SKM-1 (cell line): ENCODE measurements at regions not wholly inside any gene's neighbourhood (a gene's known extent, or its start where the extent isn't known, plus 50 kb on each side); places are given as distances from the start of the nearest gene placed in this dataset.

Experiments
- DNase-seq: peaks from one replicate; lab custom pipeline; 2025; ENCODE audit not compliant: unreplicated experiment; lab: John Stamatoyannopoulos, UW

DNA sequence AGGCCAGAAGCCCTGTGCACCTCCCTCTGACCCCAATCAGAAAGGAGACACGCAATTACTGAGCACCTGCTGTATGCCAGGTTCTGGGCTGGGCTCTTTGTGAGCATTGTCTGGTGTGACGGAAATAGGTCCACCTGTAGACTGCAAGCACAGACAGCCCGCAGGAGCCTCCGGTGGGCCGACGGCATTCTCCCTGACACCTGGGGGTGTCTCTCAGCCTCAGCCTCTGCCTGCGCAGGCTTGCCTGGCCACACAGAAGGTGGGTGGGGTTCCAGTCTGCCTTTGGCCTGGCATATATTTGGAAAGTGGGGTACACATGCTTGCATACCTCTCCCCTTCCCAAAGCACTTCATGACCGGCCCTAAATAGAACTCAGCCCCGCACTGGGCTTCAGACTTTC, 129.3 kb downstream of the BUD13 start:
- DNase-seq = no peak

DNA sequence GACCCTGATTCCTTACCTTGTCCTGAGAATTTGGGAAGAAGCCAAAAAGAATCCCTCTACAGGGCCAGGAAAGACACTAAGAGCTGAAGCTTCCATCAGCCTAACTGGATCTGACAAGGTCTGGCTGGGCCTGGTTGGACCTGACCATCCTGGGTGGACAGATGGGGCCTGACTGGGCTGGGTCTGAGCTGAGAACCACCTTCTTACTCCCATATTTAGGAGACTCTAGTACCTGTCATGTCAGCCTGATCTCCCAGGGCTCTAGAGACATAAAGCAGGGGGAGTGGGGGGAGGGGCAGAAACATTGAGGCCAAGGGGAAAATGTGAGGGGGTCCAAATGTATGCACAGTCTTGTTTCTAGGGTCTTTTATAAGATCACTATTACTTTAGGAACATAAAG, 129.9 kb downstream of the BUD13 start:
- DNase-seq = no peak

DNA sequence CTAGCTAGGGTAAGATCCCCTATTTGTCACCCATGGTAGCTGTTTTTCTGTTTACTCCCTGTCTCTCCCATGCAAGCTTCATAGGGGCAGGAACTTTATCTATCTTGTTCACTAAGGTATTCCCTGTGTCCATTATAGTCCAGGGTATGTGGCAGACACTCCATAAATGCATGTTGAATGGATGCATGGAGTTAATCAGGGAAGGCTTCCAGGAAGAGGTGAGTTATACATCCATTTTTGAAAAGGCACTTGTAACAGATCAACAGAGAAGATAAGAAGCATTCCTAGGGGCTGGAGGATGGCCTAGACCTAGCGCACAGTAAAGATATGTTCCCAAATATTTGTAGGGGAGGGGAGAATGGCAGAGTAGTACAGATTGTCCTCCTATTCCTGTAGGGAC, 130.3 kb downstream of the BUD13 start:
- no peak for DNase-seq

DNA sequence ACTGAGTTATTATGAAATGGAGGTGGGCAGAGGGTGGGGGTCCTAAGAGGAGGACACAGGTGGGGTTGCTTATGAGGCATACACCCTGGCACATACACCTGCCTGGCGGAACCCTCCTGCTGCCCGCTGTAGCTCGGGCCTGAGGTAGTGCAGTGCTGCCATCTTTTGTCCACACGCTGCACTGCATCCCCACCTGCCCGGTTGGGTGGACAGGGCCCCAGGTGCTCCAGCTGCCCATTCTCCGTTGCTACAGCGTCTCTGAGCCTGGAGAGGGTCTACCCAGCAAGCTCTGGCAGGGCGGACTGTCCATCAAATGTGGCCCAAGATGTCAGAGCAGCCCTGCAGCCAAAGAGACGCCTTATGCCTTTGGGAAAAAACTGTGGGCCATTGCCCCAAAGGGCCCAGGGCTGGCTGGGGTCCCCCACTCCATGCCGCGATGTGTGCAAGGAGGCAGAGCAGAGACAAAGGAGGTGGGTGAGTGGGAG, 131.2 kb downstream of the BUD13 start:
- no peak for DNase-seq

DNA sequence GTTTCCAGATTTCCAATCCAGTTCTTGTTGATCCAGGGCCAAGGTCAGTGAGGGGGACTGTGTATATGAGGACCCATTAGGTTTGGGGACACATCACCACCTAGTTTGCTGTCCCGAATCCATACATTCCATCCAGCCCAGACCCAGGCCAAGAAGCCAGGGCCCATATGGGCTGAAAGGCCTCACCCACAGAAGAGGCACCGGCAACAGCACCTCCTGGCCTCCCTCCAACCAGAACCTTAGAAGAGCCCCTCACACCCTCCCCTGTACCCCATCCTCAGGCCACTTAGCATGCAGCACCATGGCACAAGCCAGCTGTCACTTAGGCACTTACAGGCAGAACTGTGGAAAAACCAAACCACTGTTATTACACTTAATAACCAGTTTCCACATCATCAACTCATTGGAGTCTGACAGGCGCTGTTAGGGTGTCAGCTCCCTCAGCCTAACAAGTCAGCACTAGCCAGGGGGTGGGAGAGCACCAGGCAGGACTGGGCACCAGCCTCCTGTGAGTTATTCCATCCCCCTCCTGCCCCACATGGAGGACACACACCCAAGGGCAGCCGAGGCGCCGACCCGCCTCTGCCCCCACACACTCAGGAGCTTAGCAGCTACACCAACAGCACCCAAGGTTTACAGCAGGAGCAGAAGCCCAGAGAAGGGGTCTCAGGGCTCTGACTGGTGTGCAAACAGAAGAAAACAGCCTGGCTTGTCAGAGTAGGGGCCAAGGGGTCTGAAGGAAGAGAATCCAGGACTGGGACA, 132.0 kb downstream of the BUD13 start:
- DNase-seq = no peak

DNA sequence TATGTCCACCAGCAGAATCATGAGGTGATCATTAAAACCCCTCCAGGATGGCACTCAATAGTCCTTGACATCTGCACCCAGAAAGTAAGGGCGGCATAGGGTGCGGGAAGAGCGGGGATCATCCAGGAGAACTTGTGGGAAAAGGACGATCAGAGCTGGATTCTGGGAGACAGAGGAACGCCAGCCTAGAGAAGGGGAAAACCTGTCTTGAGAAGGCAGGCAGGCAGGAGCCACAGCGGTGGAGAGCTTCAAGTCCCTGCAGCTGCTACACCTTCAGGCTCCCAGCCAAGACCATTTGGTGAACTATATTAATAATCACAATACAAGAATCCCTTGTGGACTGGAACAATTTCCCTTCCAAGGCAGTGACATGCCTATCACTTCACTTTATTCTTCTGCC, 134.3 kb downstream of the BUD13 start:
- DNase-seq = no peak

DNA sequence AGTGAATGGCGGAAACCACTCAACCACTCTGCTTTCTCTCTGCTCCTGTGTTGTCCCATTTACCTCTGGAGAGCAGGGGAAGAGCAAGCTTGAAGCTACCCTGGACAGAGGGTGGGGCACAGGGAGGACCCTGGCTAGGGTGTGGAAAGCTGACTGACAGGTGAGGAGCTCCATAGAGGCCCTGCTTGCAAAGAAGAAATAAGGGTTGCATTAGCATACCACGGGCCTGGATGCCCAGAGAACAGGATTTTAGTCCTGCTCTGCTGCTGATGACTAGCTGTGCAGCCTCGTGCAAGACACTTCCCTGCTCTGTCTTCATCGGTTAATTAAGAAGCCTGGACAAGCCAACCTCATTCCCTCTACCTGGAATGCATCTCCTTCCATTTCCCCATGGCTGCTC, 135.0 kb downstream of the BUD13 start:
- DNase-seq = no peak

DNA sequence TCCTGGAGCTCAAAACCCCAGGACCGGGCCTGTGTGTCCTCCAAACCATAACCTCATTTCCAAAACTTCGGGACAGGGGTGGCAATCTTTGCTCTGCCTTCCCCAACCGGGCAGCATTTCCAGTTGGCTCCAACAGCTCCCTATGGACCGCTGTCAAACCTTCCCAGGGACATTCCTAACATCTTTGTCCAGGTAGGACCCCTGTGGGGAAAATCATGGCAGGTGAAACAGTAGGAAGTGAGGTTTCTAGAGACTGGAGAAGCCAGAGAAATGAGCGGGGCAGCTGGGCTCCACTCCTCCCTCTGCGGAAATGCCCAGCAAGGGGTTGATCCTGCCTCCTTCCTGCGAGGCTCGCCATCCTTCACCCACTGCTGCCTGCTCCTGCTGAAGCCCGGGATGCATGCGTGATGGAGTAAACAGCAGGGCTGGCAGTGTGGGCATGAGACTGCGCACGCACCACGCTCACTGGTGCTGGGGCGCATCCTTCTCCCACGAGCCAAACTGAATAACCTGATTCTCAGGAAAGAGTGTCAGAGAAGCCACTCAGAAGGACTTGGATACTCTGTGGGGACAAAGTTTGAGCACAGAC, 136.4 kb downstream of the BUD13 start:
- no peak for DNase-seq

DNA sequence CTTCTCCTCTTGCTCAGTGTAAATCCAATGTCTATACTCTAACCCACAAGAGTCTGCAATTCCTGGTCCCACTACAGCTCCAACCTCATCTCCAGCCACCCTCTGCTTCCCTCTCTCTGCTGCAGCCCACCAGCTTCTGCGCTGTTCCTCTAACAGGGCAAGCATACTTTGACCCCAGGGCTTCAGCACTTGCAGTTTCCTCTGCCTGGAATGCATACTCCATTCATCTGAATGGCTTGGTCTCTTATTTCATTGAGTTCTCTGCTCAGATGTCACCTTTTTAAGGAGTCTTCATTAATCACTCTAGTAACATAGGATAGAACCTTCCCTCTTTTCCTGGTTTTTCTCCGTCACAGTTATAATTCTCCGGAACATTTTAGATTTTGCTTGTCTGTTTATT, 141.6 kb downstream of the BUD13 start:
- DNase-seq = no peak

DNA sequence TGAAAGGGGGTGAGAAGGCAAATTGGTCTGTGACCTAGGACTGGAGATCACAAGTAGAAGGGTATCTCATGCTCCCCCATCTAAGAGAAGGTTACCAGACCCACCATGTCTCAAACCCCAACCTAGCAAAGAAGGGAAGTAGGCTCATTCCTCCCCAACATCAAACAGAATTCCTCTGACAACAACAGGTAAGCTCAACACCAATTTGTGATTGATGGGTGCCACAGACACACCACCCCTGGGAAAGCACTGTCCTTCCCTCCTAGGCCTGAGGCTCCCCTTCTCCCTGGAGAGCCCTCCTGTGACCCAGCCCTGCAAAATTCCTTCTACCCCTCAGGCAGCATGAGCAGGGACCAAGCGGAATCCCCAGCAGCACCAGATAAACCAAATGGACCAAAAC, 154.3 kb downstream of the BUD13 start:
- no peak for DNase-seq

DNA sequence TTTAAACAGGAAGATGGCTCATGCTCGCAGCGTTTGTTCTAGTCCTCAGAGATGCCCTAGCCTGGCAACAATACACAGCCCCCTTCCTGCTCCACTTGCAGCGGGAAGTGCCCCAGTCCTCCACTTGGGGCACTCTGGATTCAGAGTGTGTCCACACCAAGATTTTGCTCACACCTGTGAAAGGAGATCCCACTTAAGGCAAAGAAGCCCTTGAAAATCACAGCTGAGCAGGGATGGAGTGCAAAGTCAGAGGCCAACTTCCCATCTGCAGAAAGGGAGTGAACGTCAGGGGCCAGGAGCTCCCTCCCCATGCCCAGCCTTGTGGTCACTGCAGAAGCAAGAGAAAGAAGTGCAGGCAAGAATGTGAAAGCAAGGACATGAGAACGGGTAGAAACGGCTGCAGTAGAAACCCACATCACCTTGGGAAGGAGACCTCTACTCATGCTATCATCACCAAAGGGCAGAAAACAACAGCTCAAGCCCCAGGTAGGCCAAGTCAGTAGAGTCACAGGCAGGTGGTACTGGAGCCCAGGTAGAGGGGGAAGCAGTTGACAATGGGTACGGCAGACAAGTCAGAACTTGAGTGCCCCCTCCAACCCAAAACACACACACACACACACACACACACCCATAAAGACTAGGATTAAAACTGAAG, 157.4 kb downstream of the BUD13 start:
- DNase-seq = no peak

DNA sequence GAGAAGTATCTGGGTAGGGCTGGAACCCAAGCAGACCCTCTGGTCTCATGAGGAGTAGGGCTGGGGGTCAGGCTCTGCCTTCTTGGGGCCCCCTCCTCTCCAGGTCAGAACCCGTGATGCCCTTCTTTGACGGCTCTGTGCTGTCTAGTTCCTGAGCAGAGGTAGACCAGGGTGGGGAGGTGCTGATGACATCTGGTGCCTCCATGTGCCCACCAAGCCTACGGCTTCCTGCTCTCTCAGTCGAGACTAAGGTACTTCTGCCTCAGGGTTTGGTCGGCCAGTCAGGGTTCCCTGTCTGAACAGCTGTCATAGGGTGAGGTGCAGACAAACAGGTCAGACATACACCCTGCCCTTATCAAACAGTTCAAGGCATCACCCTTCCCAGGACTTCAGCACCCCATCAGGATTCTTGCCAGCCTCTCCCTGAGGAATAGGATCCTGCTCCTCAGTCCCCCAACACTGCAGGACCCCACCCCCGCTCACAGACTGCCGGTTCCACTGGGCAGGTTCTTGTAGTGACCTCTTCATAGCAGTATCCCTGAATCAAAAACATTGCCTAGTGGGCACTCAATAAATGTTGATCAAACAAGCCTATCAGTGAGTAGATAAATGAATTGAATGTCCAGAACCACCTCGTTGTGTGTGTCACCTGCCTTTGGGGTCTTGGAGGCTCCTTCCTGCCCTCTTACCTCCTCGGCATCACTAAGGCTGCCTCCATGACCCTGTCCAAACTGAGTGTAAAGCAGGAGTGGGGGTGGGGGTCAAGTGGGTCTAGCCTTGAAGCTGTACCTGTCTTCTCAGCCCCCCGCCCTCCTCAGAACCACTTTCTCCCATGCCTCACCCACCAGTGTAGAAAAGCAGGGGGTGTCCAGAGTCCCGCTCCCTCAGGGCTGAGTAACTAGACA, 158.2 kb downstream of the BUD13 start:
- no peak for DNase-seq

DNA sequence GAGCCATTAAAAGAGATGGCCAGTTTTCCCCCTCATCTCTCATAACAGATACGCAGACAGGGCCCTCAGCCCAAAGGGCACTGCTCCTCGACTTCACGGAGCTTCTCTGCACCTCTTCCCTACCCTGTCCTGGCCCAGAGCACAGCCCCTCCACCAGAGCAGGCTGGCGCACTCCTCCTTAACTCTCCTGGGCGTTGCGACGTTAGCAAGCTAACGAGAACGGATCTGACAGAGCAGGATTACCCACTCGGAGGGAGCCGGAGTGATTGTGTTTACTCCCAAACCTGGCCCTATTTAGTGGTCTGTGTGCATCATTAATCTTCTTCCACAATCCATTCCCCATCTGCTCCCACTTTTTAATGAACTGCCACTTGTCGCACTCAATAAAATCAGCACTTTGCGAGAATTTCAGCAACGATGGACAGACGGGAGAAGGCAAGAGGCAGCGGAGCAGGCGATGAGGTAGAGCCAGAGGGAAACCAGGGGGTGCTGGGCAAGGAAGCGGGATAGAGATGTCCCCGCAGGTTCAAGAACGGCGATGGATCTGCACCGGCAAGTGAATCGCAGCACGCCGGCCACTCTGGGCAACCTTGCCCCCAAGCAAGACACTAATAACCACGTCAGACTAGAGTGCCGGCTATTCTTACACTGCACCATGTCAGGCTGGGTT, 159.4 kb downstream of the BUD13 start:
- DNase-seq = no peak

DNA sequence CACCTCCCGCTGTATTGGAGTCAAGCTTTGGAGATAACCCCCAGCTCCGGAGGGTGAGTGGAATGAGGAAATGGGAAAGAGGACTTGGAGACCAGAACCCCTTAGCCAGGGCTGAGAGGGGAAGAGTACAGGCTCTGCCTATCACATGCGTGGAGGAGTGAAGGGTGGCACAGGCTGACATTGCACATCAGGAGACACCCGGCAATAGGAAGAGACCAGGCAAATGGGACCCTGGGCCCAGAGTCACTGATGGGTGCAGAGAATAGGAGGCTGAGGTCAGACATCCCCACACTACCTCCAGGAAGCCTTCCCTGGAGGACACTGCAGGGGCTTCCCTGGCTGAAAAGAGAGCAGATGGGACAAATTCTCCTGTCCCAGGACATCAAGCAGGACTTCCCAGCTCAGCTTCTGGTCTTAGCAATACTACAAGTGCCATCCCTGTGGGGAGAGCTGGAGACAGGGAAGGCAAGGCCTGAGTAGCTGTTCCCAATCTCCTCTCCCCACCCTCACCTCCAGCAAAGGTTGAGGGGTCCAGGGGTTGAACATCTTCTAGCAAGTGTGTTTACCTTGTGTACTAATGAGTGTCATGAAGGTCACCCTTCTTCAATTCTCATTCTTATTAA, 160.7 kb downstream of the BUD13 start:
- no peak for DNase-seq

DNA sequence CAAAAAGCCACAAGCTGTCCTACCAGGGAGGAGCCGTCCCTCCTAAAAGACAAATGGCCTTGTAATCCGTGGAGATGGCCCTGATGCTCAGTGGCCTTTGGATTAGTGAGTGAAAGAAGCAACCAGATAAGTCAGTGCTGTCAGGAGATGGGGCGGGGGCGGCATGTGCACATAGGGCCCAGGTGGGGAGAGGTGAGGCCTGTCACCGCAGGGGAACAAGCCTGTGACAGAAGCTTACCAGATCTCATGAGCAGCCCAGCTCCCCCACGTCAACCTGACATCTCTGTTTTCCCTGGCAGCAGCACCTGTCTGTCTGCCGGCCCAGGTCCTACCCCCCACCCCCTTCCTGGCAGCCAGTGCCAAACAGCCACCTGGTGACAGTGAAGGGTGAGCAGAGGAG, 162.6 kb downstream of the BUD13 start:
- DNase-seq = no peak

DNA sequence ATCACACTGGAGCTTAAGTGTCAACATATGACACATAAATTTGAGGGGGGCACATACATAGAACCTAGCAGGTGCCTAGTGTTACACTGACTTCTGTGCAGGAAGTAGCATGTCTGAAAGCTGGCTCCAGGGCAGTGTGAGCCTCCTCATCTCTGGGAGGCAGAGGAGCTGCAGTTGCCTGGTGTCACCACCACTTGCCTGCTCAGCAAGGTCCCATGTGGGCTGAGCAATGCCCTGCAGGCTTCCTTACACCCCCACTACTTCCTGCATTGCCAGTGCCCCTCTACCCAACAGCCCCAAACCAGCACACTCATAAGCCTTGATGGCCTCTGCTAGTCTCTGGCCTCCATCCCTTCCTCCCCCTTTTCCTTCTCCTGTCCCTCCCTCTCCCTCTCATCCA, 165.8 kb downstream of the BUD13 start:
- DNase-seq = no peak

DNA sequence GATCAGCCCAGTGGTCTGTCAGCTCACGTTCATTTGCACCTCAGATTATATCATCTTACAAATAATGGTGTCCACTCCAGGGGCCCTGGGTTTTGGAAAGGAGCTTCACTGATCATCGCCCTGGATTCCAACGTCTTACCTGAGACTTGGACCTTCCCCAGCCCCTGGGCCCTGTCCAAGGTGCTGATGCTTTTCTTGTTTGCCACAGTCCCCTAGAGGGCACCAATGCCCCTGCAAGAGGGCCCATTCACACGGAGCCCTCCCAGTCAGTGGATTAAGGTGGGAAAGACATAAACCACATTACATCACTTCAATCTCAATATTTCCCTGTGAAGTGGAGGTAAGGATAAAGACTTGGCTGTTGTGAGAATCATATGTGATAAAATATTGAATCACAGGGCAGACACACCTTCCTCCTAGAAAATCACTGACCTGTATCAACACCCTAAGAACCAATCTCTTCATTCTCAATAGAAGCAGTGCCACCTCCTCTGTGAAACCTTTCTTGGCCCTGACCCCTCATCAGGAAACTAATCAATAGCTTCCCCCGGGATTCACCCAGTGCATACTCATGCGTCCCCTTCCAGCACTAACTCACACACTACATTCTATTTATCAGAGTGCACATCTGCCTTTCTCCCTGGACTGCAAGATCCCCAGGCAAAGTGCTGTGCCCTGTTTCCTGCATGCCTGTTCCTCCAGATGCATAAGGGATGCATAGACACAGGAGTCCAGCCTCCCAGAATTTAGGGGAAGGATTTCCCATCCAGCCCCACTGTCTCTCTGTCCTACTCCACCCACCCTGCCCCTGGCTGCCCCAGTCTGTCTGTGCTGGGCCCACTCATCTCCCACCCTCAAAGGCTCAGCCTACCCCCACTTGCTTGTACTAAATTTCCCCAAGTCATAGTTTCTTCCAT, 167.0 kb downstream of the BUD13 start:
- DNase-seq = no peak

DNA sequence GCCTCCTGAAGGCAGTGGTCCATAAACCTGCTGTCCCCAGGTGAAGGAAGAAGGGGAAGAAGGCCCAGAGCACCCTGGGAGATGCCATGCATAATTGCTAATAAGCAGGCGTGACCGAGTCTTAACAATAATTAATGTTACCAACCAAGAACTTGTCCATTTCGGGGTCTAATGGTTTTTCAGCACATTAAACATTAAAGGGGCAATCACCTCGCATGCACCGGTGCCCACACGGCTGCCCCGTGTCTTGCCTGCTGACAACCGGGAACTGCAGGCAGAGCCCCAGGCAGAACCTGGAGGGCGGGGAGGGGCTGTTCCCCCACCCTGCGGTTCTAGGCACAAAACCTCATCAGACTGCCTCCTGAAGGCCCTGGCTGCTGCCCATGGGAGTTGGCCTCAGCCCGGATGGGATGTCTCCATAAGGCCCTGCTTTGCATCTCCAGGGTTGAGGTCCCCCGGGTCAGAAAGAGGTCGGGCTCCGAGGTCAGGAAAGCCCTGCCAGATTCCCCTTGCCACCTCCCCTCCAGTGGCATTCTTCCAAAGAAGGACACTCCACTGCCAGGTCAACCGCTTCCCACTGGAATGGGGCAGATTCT, 169.0 kb downstream of the BUD13 start:
- DNase-seq = no peak

DNA sequence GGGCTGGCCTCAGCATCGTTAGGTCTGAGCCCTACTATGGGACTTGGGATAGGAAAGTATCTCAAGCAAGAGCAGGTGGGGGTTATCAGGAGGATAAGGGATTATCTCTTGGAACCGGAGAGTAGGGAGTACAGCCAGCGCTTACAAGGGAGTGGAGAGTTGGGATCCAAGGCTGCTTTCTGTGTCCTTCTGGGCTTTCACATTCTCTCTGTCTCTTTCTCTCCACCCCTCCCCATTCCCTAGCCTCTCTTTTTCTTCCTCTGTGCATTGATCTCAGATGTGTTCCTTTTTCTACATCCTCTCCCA, 170.2 kb downstream of the BUD13 start:
- no peak for DNase-seq
